H9 (cell line): ENCODE measurements at regions not wholly inside any gene's neighbourhood (a gene's known extent, or its start where the extent isn't known, plus 50 kb on each side); places are given as distances from the start of the nearest gene placed in this dataset.

Experiments
- DNase-seq: peaks from one replicate; pipeline ENCODE4 v3.0.0-alpha.2; 2017
- H2AFZ ChIP-seq: one replicate; pipeline ENCODE4 v1.6.1; 2013; ENCODE audit warnings: mild to moderate bottlenecking, low read length, control low read depth, moderate library complexity
- H2AK5ac ChIP-seq: 2 replicates; pipeline ENCODE4 v1.6.1; 2013; ENCODE audit warnings: low read length, control low read depth, mixed read lengths; ENCODE audit not compliant: insufficient read length
- H2BK120ac ChIP-seq: one replicate; pipeline ENCODE4 v1.6.1; 2013; ENCODE audit warnings: low read depth, mild to moderate bottlenecking, low read length, control low read depth, inconsistent platforms; ENCODE audit not compliant: poor library complexity, severe bottlenecking
- H2BK12ac ChIP-seq: 2 replicates; pipeline ENCODE4 v1.6.1; 2013; ENCODE audit warnings: low read length, control low read depth, mixed read lengths, low read depth; ENCODE audit not compliant: insufficient read length
- H2BK15ac ChIP-seq: 2 replicates; pipeline ENCODE4 v1.6.1; 2013; ENCODE audit warnings: low read depth, low read length, control low read depth
- H2BK20ac ChIP-seq: one replicate; pipeline ENCODE4 v1.6.1; 2013; ENCODE audit warnings: low read depth, mild to moderate bottlenecking, low read length, control low read depth, inconsistent platforms; ENCODE audit not compliant: poor library complexity, severe bottlenecking
- H2BK5ac ChIP-seq: 2 replicates; pipeline ENCODE4 v1.6.1; 2013; ENCODE audit warnings: low read length, control low read depth, mixed read lengths; ENCODE audit not compliant: insufficient read length
- H3K14ac ChIP-seq: 2 replicates; pipeline ENCODE4 v1.6.1; 2013; ENCODE audit warnings: low read length, control low read depth; ENCODE audit not compliant: insufficient read depth
- H3K18ac ChIP-seq: 2 replicates; pipeline ENCODE4 v1.6.1; 2013; ENCODE audit warnings: low read depth, mild to moderate bottlenecking, mixed read lengths, low read length, control low read depth; ENCODE audit not compliant: insufficient read length
- H3K23ac ChIP-seq: 2 replicates; pipeline ENCODE4 v1.6.1; 2013; ENCODE audit warnings: low read length, control low read depth, mixed read lengths, low read depth; ENCODE audit not compliant: insufficient read length
- H3K23me2 ChIP-seq: 2 replicates; pipeline ENCODE4 v1.6.1; 2013; ENCODE audit warnings: low read depth, mild to moderate bottlenecking, mixed read lengths, low read length, control low read depth; ENCODE audit not compliant: insufficient read length, poor library complexity, severe bottlenecking
- H3K27ac ChIP-seq: 2 replicates; pipeline ENCODE4 v1.5.1; 2013; ENCODE audit warnings: low read length, control low read depth, mixed read lengths, low read depth; ENCODE audit not compliant: insufficient read length
- H3K27me3 ChIP-seq: 2 replicates; pipeline ENCODE4 v1.6.1; 2013; ENCODE audit warnings: low read length, control low read depth, inconsistent platforms; ENCODE audit not compliant: insufficient read depth
- H3K4ac ChIP-seq: 2 replicates; pipeline ENCODE4 v1.6.1; 2013; ENCODE audit warnings: low read depth, mild to moderate bottlenecking, control low read depth, inconsistent platforms, low read length, moderate library complexity
- H3K4me1 ChIP-seq: 2 replicates; pipeline ENCODE4 v1.6.1; 2013; ENCODE audit warnings: low read length, control low read depth, inconsistent platforms; ENCODE audit not compliant: insufficient read depth
- H3K4me2 ChIP-seq: 2 replicates; pipeline ENCODE4 v1.6.1; 2013; ENCODE audit warnings: low read length, control low read depth, mixed read lengths; ENCODE audit not compliant: insufficient read length, insufficient read depth
- H3K56ac ChIP-seq: 2 replicates; pipeline ENCODE4 v1.6.1; 2013; ENCODE audit warnings: low read depth, mild to moderate bottlenecking, mixed read lengths, low read length, control low read depth; ENCODE audit not compliant: insufficient read length
- H3K79me1 ChIP-seq: 2 replicates; pipeline ENCODE4 v1.6.1; 2013; ENCODE audit warnings: low read depth, mild to moderate bottlenecking, moderate library complexity, low read length, control low read depth, inconsistent platforms; ENCODE audit not compliant: insufficient read depth, poor library complexity, severe bottlenecking
- H3K79me2 ChIP-seq: 2 replicates; pipeline ENCODE4 v1.6.1; 2013; ENCODE audit warnings: low read length, control low read depth, inconsistent platforms; ENCODE audit not compliant: insufficient read depth
- H3K9ac ChIP-seq: 2 replicates; pipeline ENCODE4 v1.6.1; 2013; ENCODE audit warnings: low read length, control low read depth, mixed read lengths; ENCODE audit not compliant: insufficient read length; ENCODE audit errors: extremely low read depth
- H3K9me3 ChIP-seq: one replicate; pipeline ENCODE4 v1.6.1; 2013; ENCODE audit warnings: low read depth, low read length, inconsistent platforms; ENCODE audit not compliant: control insufficient read depth
- H3T11ph ChIP-seq: one replicate; pipeline ENCODE4 v1.6.1; 2013; ENCODE audit warnings: mild to moderate bottlenecking, low read length, control low read depth, inconsistent platforms
- H4K20me1 ChIP-seq: one replicate; pipeline ENCODE4 v1.6.1; 2013; ENCODE audit not compliant: control insufficient read depth, insufficient read length, insufficient read depth
- H4K5ac ChIP-seq: 2 replicates; pipeline ENCODE4 v1.6.1; 2013; ENCODE audit warnings: low read depth, mild to moderate bottlenecking, mixed read lengths, low read length, control low read depth; ENCODE audit not compliant: insufficient read length
- H4K8ac ChIP-seq: replicated peaks from 2 replicates; pipeline ENCODE4 v1.6.1; 2013; ENCODE audit warnings: low read length, control low read depth, mixed read lengths, low read depth; ENCODE audit not compliant: insufficient read length
- H4K91ac ChIP-seq: 2 replicates; pipeline ENCODE4 v1.6.1; 2013; ENCODE audit warnings: low read depth, mild to moderate bottlenecking, moderate library complexity, mixed read lengths, low read length, control low read depth; ENCODE audit not compliant: insufficient read length
- H3K27ac Mint-ChIP-seq, 3 experiments: 2 replicates in 2 of 3; 3 replicates in 1 of 3; pipeline ENCODE4 v1.8.0; 2020 to 2021; ENCODE audit warnings: mixed read lengths in 3 of 3, mild to moderate bottlenecking in 1 of 3, moderate library complexity in 1 of 3
- H3K27me3 Mint-ChIP-seq: 2 replicates; pipeline ENCODE4 v1.8.0; 2021; ENCODE audit warnings: low read depth, mild to moderate bottlenecking, moderate library complexity, mixed read lengths
- H3K36me3 Mint-ChIP-seq, 3 experiments: 2 replicates in 2 of 3; 3 replicates in 1 of 3; pipeline ENCODE4 v1.8.0; 2020 to 2021; ENCODE audit warnings: low read depth in 3 of 3, mixed read lengths in 3 of 3; ENCODE audit not compliant: insufficient read depth in 1 of 3
- H3K4me1 Mint-ChIP-seq, 2 experiments: 2 replicates each; pipeline ENCODE4 v1.8.0; 2020; ENCODE audit warnings: mixed read lengths in 2 of 2
- H3K4me3 Mint-ChIP-seq, 2 experiments: 2 replicates in 1 of 2; 3 replicates in 1 of 2; pipeline ENCODE4 v1.8.0; 2020 to 2021; ENCODE audit warnings: mild to moderate bottlenecking in 2 of 2, mixed read lengths in 2 of 2, moderate library complexity in 1 of 2
- H3K9me3 Mint-ChIP-seq, 2 experiments: 2 replicates in 1 of 2; 3 replicates in 1 of 2; pipeline ENCODE4 v1.8.0; 2020; ENCODE audit warnings: mild to moderate bottlenecking in 2 of 2, mixed read lengths in 2 of 2, moderate library complexity in 1 of 2
- CTCF ChIP-seq: fragments of 200-600 bp; sonication (generic); conservative IDR thresholded peaks from 3 replicates; pipeline ENCODE4 v1.8.0; 2021; ENCODE audit warnings: antibody characterized with exemption, mild to moderate bottlenecking
- WGBS: extraction: QIAGEN DNeasy Blood & Tissue Kit; methylation state at CpG from one replicate; pipeline ENCODE4 v1.1.7; 2013; ENCODE audit warnings: missing lambda C conversion rate, low lambda C conversion rate, mixed read lengths; ENCODE audit not compliant: insufficient read length; ENCODE audit errors: extremely low coverage; 5-methylcytosine and 5-hydroxymethylcytosine counted together

- Mint-ChIP-seq H3K27ac (no peak overlapping the region), H3K4me3 (no peak overlapping the region), H3K36me3 (no peaks in the 10 kb centered on the region; a peak in 1 of 7 replicates), H3K27me3 (peaks cover 4% of the 10 kb centered on the region; the same call in 1 of the 2 replicates), H3K4me1 (peaks cover 0 to 4% of the 10 kb centered on the region in 2 experiments; a peak in 1 of 4 replicates), H3K9me3 (no peaks in the 10 kb centered on the region)
- Histone ChIP-seq H3K27ac (no peak overlapping the region), H3T11ph (no peak overlapping the region), H4K8ac (no peak overlapping the region), H2BK5ac (no peak overlapping the region), H3K79me1 (no peaks in the 10 kb centered on the region), H3K4ac (no peak overlapping the region), H3K18ac (no peak overlapping the region), H3K9ac (no peak overlapping the region), H2AK5ac (no peak overlapping the region), H2BK12ac (no peak overlapping the region), H2BK120ac (no peak overlapping the region), H2BK15ac (no peak overlapping the region), H4K91ac (no peak overlapping the region), H3K79me2 (no peaks in the 10 kb centered on the region), H3K4me2 (no peak overlapping the region), H4K5ac (no peak overlapping the region), H3K23me2 (no peaks in the 10 kb centered on the region), H2BK20ac (no peak overlapping the region), H3K27me3 (no peaks in the 10 kb centered on the region), H3K23ac (no peak overlapping the region), H2AFZ (no peak overlapping the region), H3K9me3 (no peaks in the 10 kb centered on the region), H3K56ac (no peak overlapping the region), H4K20me1 (no peaks in the 10 kb centered on the region), H3K4me1 (no peaks in the 10 kb centered on the region), H3K14ac (no peak overlapping the region)
- DNase-seq: no peak
- TF ChIP-seq CTCF: no peak
- no CpG with 5 or more reads among the region's 5 CpGs for WGBS
These were observed 305.0 kb upstream of the DIO3 start for GRCh38 chr14:101256266-101256665.
